ENCODE measurements at regions not wholly inside any gene's neighbourhood (a gene's known extent, or its start where the extent isn't known, plus 50 kb on each side); places are given as distances from the start of the nearest gene placed in this dataset.

GRCh38 chr11:39294648-39295047 lies 2164.8 kb downstream of the LRRC4C start:
- no peaks in the 10 kb centered on the region for H3K79me2 ChIP-seq (ENCODE audit: insufficient read depth, low read length)
- no peaks in the 10 kb centered on the region for H3K27me3 ChIP-seq (ENCODE audit: control insufficient read depth in 1 of 2, insufficient read depth in 2 of 2, low read length in 2 of 2)
- in situ Hi-C loops (cut with HindIII; ENCODE audit: extremely low pct_ligation_motif_present, low pct_unique_long_range_greater_than_20kb) (no loop called here), intact Hi-C loops (cut with micrococcal nuclease; ENCODE audit: unreplicated experiment) (no loop called here)
- ATAC-seq (no peak), FAIRE-seq (no peak), DNase-seq (ENCODE audit: low spot score) (no peak)
- peaks cover 42% of the 10 kb centered on the region for H3K9me3 ChIP-seq (ENCODE audit: low read length)
- H3K36me3 ChIP-seq (replicated peaks in 1 of 2; ENCODE audit: control insufficient read depth in 1 of 2, insufficient read depth in 2 of 2, low read length in 2 of 2) = no peaks in the 10 kb centered on the region
- H4K20me1 ChIP-seq (ENCODE audit: insufficient read depth, low read length) = no peaks in the 10 kb centered on the region
- no peak overlapping the region for H2AFZ ChIP-seq (ENCODE audit: low read length)
- no peak overlapping the region for H3K9ac ChIP-seq (ENCODE audit: insufficient read depth, low read depth, low read length)
- BruUV-seq (replicated peaks) = no TSS peak
- no peaks in the 10 kb centered on the region for H3K4me1 ChIP-seq (ENCODE audit: insufficient read depth, low read length)
- no peak overlapping the region for H3K4me2 ChIP-seq (ENCODE audit: low read depth, low read length)
- no peak overlapping the region for H3K4me3 ChIP-seq (replicated peaks in 1 of 3; ENCODE audit: insufficient read depth in 1 of 3, low read depth in 2 of 3, low read length in 3 of 3)
- no peak overlapping the region for H3K27ac ChIP-seq (ENCODE audit: extremely low read length, insufficient read depth, low read length)
- WGBS (ENCODE audit: low lambda C conversion rate) = 0% methylated on average over 1 of the region's 1 CpG
- CTCF ChIA-PET (ENCODE audit: low intra/inter-chr PET ratio, low total read pairs) = no interaction called here
- POLR2A ChIA-PET = no interaction called here
- TF ChIP-seq RARG (CRISPR knock-in tag; IDR thresholded peaks at IDR 0.05; ENCODE audit: low read depth) (no peak), ZMAT5 (CRISPR knock-in tag; IDR thresholded peaks at IDR 0.05; ENCODE audit: borderline replicate concordance, low read depth) (no peak), ZNF687 (CRISPR knock-in tag; IDR thresholded peaks at IDR 0.05) (no peak), ZNF891 (CRISPR knock-in tag; IDR thresholded peaks at IDR 0.05) (no peak), ZNF589 (CRISPR knock-in tag; conservative IDR thresholded peaks at IDR 0.05) (no peak), NFE2L1 (CRISPR knock-in tag; IDR thresholded peaks at IDR 0.05; ENCODE audit: borderline replicate concordance) (no peak), ZFAT (CRISPR knock-in tag; conservative IDR thresholded peaks at IDR 0.05) (no peak), ZNF543 (CRISPR knock-in tag; IDR thresholded peaks at IDR 0.05) (no peak)

Data from HepG2 (cell line).